ENCODE measurements at regions not wholly inside any gene's neighbourhood (a gene's known extent, or its start where the extent isn't known, plus 50 kb on each side); places are given as distances from the start of the nearest gene placed in this dataset.
A peak's percentile ranks its signal among the peaks of the same experiment; 100 is the strongest.
"Not testable (repeated sequence)": the region's sequence is repeated elsewhere in the genome, so short reads cannot be mapped to it uniquely, and the experiment has no call there.

DNA sequence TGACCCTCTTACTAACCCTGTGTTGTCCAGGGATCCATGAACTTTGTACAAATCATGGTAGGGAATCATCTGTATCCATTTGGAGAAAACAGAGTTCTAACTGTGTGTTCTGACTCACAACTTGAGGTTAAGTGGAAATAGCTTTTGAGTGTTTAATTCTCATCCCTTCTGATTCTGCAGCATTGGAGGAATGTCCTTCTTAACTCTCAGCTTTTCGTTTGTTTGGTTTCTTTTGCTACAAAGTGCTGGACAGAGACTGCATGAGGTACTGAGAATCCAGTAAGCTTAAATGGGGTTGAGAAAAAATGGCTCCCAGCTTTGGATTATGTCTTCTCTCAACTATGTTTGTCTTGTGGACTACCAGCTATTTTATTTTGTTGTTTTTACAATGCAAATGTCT is 352.1 kb upstream of the KIF2B start:
- no peak overlapping the region for H3K27ac ChIP-seq (ENCODE audit: poor library complexity, severe bottlenecking)
- no peaks in the 10 kb centered on the region for H3K36me3 ChIP-seq (ENCODE audit: low read depth)
- ATAC-seq (ENCODE audit: low read depth): no peak
- TF ChIP-seq, protein P1, sequence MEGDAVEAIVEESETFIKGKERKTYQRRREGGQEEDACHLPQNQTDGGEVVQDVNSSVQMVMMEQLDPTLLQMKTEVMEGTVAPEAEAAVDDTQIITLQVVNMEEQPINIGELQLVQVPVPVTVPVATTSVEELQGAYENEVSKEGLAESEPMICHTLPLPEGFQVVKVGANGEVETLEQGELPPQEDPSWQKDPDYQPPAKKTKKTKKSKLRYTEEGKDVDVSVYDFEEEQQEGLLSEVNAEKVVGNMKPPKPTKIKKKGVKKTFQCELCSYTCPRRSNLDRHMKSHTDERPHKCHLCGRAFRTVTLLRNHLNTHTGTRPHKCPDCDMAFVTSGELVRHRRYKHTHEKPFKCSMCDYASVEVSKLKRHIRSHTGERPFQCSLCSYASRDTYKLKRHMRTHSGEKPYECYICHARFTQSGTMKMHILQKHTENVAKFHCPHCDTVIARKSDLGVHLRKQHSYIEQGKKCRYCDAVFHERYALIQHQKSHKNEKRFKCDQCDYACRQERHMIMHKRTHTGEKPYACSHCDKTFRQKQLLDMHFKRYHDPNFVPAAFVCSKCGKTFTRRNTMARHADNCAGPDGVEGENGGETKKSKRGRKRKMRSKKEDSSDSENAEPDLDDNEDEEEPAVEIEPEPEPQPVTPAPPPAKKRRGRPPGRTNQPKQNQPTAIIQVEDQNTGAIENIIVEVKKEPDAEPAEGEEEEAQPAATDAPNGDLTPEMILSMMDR (IDR thresholded peaks at IDR 0.05; ENCODE audit: poor library complexity, severe bottlenecking): no peak
- no peaks in the 10 kb centered on the region for H3K9me3 ChIP-seq (ENCODE audit: severe bottlenecking)
- DNase-seq (ENCODE audit: low spot score): no peak
- H3K4me3 ChIP-seq (ENCODE audit: severe bottlenecking): no peak overlapping the region
- no peaks in the 10 kb centered on the region for H3K27me3 ChIP-seq (ENCODE audit: insufficient read depth, poor library complexity, severe bottlenecking)
- H3K4me1 ChIP-seq (ENCODE audit: insufficient read depth, poor library complexity, severe bottlenecking): peaks cover 10% of the 10 kb centered on the region

GRCh38 chr17:53466733-53467132 is 356.0 kb upstream of the KIF2B start:
- H3K27ac ChIP-seq (ENCODE audit: poor library complexity, severe bottlenecking): no peak overlapping the region
- H3K27me3 ChIP-seq (ENCODE audit: insufficient read depth, poor library complexity, severe bottlenecking): no peaks in the 10 kb centered on the region
- no peaks in the 10 kb centered on the region for H3K9me3 ChIP-seq (ENCODE audit: severe bottlenecking)
- TF ChIP-seq, protein P1 (IDR thresholded peaks at IDR 0.05; ENCODE audit: poor library complexity, severe bottlenecking): no peak
- H3K4me1 ChIP-seq (ENCODE audit: insufficient read depth, poor library complexity, severe bottlenecking): peaks cover 18% of the 10 kb centered on the region
- DNase-seq (ENCODE audit: low spot score) (no peak), ATAC-seq (ENCODE audit: low read depth) (no peak)
- H3K4me3 ChIP-seq (ENCODE audit: severe bottlenecking): no peak overlapping the region
- H3K36me3 ChIP-seq (ENCODE audit: low read depth): no peaks in the 10 kb centered on the region

DNA sequence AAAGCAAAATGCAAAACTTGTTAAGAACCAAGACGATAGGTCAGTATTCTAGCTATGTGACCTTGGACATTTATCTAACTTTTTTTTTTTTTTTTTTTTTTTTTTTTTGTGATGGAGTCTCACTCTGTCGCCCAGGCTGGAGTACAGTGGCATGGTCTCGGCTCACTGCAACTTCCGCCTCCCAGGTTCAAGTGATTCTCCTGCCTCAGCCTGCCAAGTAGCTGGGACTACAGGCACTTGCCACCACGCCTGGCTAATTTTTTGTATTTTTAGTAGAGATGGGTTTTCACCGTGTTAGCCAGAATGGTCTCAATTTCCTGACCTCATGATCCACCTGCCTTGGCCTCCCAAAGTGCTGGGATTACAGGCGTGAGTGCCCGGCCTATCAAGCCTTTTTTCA is 358.3 kb upstream of the KIF2B start:
- not testable (repeated sequence) for H3K36me3 ChIP-seq (ENCODE audit: low read depth); ATAC-seq (ENCODE audit: low read depth)

DNA sequence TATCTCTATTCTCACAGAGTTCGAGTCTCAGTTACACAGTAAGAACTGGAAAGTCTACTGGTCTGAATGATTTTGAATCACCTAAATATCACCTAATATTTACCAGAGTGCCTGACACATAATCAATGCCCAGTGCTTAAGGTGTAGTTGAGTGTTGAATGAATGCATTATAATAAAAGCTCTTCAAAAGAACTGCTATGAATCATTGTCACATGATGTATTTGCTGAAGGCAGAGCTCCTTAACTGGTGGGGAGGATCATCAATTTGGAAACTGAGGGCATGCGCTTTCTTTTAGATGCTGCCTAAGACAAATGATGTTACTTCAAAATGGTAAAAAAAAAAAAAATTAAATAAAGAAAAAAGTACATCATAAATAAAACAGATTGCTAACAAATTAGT is 359.4 kb upstream of the KIF2B start:
- DNase-seq (ENCODE audit: low spot score) (no peak), ATAC-seq (ENCODE audit: low read depth) (no peak)
- TF ChIP-seq, protein P1 (IDR thresholded peaks at IDR 0.05; ENCODE audit: poor library complexity, severe bottlenecking): no peak
- H3K27me3 ChIP-seq (ENCODE audit: insufficient read depth, poor library complexity, severe bottlenecking): no peaks in the 10 kb centered on the region
- H3K4me3 ChIP-seq (ENCODE audit: severe bottlenecking): no peak overlapping the region
- peak overlapping the region; percentile 83 for H3K27ac ChIP-seq (ENCODE audit: poor library complexity, severe bottlenecking)
- no peaks in the 10 kb centered on the region for H3K9me3 ChIP-seq (ENCODE audit: severe bottlenecking)
- peaks cover 19% of the 10 kb centered on the region for H3K4me1 ChIP-seq (ENCODE audit: insufficient read depth, poor library complexity, severe bottlenecking)
- H3K36me3 ChIP-seq (ENCODE audit: low read depth): no peaks in the 10 kb centered on the region

More for the DNA sequence above, 358.3 kb upstream of the KIF2B start:
- H3K27me3 ChIP-seq (ENCODE audit: insufficient read depth, poor library complexity, severe bottlenecking); H3K27ac ChIP-seq (ENCODE audit: poor library complexity, severe bottlenecking); H3K9me3 ChIP-seq (ENCODE audit: severe bottlenecking); H3K4me3 ChIP-seq (ENCODE audit: severe bottlenecking); DNase-seq (ENCODE audit: low spot score): not testable (repeated sequence)
- H3K4me1 ChIP-seq (ENCODE audit: insufficient read depth, poor library complexity, severe bottlenecking): peaks cover 19% of the 10 kb centered on the region

- H3K27me3 ChIP-seq (ENCODE audit: insufficient read depth, poor library complexity, severe bottlenecking): no peaks in the 10 kb centered on the region
- no peak for DNase-seq (ENCODE audit: low spot score)
Observed at GRCh38 chr17:53462393-53462811, 360.3 kb upstream of the KIF2B start.

DNA sequence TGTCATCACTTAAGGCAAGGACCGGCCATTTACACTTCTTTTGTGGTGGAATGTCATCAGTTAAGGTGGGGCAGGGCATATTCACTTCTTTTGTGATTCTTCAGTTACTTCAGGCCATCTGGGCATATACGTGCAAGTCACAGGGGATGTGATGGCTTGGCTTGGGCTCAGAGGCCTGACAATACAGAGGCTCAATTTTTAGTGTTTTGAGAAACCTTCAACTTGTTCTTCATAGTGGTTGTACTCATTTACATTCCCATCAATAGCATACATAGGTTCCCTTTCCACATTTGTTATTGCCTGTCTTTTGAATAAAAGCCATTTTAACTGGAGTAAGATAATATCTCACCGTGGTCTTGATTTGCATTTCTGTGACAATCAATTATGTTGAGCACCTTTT is 366.8 kb upstream of the KIF2B start:
- H3K4me3 ChIP-seq (ENCODE audit: severe bottlenecking); H3K9me3 ChIP-seq (ENCODE audit: severe bottlenecking); DNase-seq (ENCODE audit: low spot score); H3K4me1 ChIP-seq (ENCODE audit: insufficient read depth, poor library complexity, severe bottlenecking); ATAC-seq (ENCODE audit: low read depth); H3K36me3 ChIP-seq (ENCODE audit: low read depth); H3K27me3 ChIP-seq (ENCODE audit: insufficient read depth, poor library complexity, severe bottlenecking); H3K27ac ChIP-seq (ENCODE audit: poor library complexity, severe bottlenecking): not testable (repeated sequence)

More at GRCh38 chr17:53462393-53462811, 360.3 kb upstream of the KIF2B start:
- H3K36me3 ChIP-seq (ENCODE audit: low read depth): no peaks in the 10 kb centered on the region
- H3K4me1 ChIP-seq (ENCODE audit: insufficient read depth, poor library complexity, severe bottlenecking): peaks cover 19% of the 10 kb centered on the region
- no peak overlapping the region for H3K4me3 ChIP-seq (ENCODE audit: severe bottlenecking)
- TF ChIP-seq, protein P1 (IDR thresholded peaks at IDR 0.05; ENCODE audit: poor library complexity, severe bottlenecking): no peak
- no peaks in the 10 kb centered on the region for H3K9me3 ChIP-seq (ENCODE audit: severe bottlenecking)
- H3K27ac ChIP-seq (ENCODE audit: poor library complexity, severe bottlenecking): peak overlapping the region; percentile 83
- ATAC-seq (ENCODE audit: low read depth): peak; percentile 89

Data from RWPE2 (cell line).